Prostate gland (tissue), 2 donors: ENCODE measurements at regions not wholly inside any gene's neighbourhood (a gene's known extent, or its start where the extent isn't known, plus 50 kb on each side); places are given as distances from the start of the nearest gene placed in this dataset.

Source experiments
- CTCF ChIP-seq, 4 experiments: fragments of 200-600 bp in 2 of 4; fragments of 450-650 bp in 2 of 4; sonication (generic) in 2 of 4; IDR thresholded peaks; 1 replicate in 3 of 4; 2 replicates in 1 of 4; pipeline ENCODE4 v1.5.1; 2016 to 2019; ENCODE audit warnings: antibody characterized with exemption in 4 of 4, mild to moderate bottlenecking in 2 of 4, moderate library complexity in 2 of 4
- POLR2AphosphoS5 ChIP-seq: sonication (generic); formaldehyde crosslinking; IDR thresholded peaks from one replicate; pipeline ENCODE4 v1.6.1; 2017; ENCODE audit warnings: antibody characterized with exemption

- TF ChIP-seq CTCF (IDR thresholded peaks at IDR 0.05) (no peak), POLR2AphosphoS5 (no peak)
Observed at GRCh38 chr2:136492901-136493300, 272.4 kb upstream of the THSD7B start.
